Liver (tissue), 8 donors: ENCODE measurements at regions not wholly inside any gene's neighbourhood (a gene's known extent, or its start where the extent isn't known, plus 50 kb on each side); places are given as distances from the start of the nearest gene placed in this dataset.

Experiments used
- DNase-seq: peaks from one replicate; pipeline ENCODE4 v3.0.0-alpha.2; 2017; ENCODE audit warnings: low spot score
- H3K27ac ChIP-seq, 2 donors: one replicate each; pipeline ENCODE4 v1.7.0; 2013; ENCODE audit warnings: inconsistent platforms in 2 of 2, low read length in 2 of 2, control low read depth in 1 of 2, low read depth in 1 of 2, mild to moderate bottlenecking in 1 of 2
- H3K27me3 ChIP-seq, 4 donors: one replicate each; pipeline versions ENCODE4 v1.6.1 to v1.7.0; 2013; ENCODE audit warnings: low read length in 3 of 4, inconsistent platforms in 1 of 4, mild to moderate bottlenecking in 1 of 4, moderate library complexity in 1 of 4; ENCODE audit not compliant: control insufficient read depth in 4 of 4, insufficient read depth in 4 of 4
- H3K36me3 ChIP-seq, 4 donors: one replicate each; pipeline versions ENCODE4 v1.6.1 to v1.7.0; 2013; ENCODE audit warnings: low read length in 3 of 4, mild to moderate bottlenecking in 3 of 4, low read depth in 1 of 4, moderate library complexity in 1 of 4; ENCODE audit not compliant: control insufficient read depth in 4 of 4, insufficient read depth in 3 of 4
- H3K4me1 ChIP-seq, 4 donors: one replicate each; pipeline versions ENCODE4 v1.6.1 to v1.7.0; 2013; ENCODE audit warnings: low read length in 3 of 4, mild to moderate bottlenecking in 3 of 4, moderate library complexity in 1 of 4; ENCODE audit not compliant: control insufficient read depth in 4 of 4, insufficient read depth in 4 of 4
- H3K4me3 ChIP-seq, 3 donors: one replicate each; pipeline versions ENCODE4 v1.6.1 to v1.7.0; 2013; ENCODE audit warnings: low read length in 3 of 3, control low read depth in 1 of 3, low read depth in 1 of 3, mild to moderate bottlenecking in 1 of 3
- H3K9ac ChIP-seq, 2 donors: one replicate each; pipeline ENCODE4 v1.7.0; 2013; ENCODE audit warnings: low read length in 2 of 2, mild to moderate bottlenecking in 2 of 2, moderate library complexity in 2 of 2, control low read depth in 1 of 2, low read depth in 1 of 2
- H3K9me3 ChIP-seq, 4 donors: one replicate each; pipeline versions ENCODE4 v1.6.1 to v1.7.0; 2013; ENCODE audit warnings: low read length in 3 of 4; ENCODE audit not compliant: control insufficient read depth in 4 of 4
- EGR1 ChIP-seq, 2 donors: IDR thresholded peaks; 2 replicates each; pipeline ENCODE4 v1.6.1; 2016 to 2018; ENCODE audit warnings: antibody characterized with exemption in 2 of 2, low read depth in 2 of 2
- FOXA1 ChIP-seq: IDR thresholded peaks from 2 replicates; pipeline ENCODE4 v1.6.1; 2016; ENCODE audit warnings: antibody characterized with exemption
- FOXA2 ChIP-seq: IDR thresholded peaks from 2 replicates; pipeline ENCODE4 v1.6.1; 2016; ENCODE audit warnings: antibody characterized with exemption
- GABPA ChIP-seq, 2 donors: IDR thresholded peaks in 1 of 2; conservative IDR thresholded peaks in 1 of 2; 2 replicates each; pipeline ENCODE4 v1.6.1; 2016; ENCODE audit warnings: antibody characterized with exemption in 2 of 2, mild to moderate bottlenecking in 1 of 2, moderate library complexity in 1 of 2
- HNF4A ChIP-seq, 2 donors: conservative IDR thresholded peaks; 2 replicates each; pipeline ENCODE4 v1.6.1; 2016; ENCODE audit warnings: antibody characterized with exemption in 2 of 2, mild to moderate bottlenecking in 2 of 2
- HNF4G ChIP-seq: IDR thresholded peaks from 2 replicates; pipeline ENCODE4 v1.6.1; 2016; ENCODE audit warnings: antibody characterized with exemption
- JUND ChIP-seq, 2 donors: IDR thresholded peaks; 2 replicates each; pipeline ENCODE4 v1.6.1; 2016; ENCODE audit warnings: antibody characterized with exemption in 2 of 2
- NR2F2 ChIP-seq: IDR thresholded peaks from 2 replicates; pipeline ENCODE4 v1.6.1; 2016; ENCODE audit warnings: antibody characterized with exemption
- RAD21 ChIP-seq, 2 donors: IDR thresholded peaks; 2 replicates each; pipeline ENCODE4 v1.6.1; 2016; ENCODE audit warnings: antibody characterized with exemption in 2 of 2, mild to moderate bottlenecking in 2 of 2
- RXRA ChIP-seq, 2 donors: IDR thresholded peaks; 2 replicates each; pipeline ENCODE4 v1.6.1; 2017 to 2018; ENCODE audit warnings: antibody characterized with exemption in 2 of 2, mild to moderate bottlenecking in 1 of 2
- SP1 ChIP-seq: IDR thresholded peaks from 2 replicates; pipeline ENCODE4 v1.6.1; 2018; ENCODE audit warnings: antibody characterized with exemption, mild to moderate bottlenecking
- TAF1 ChIP-seq: conservative IDR thresholded peaks from 2 replicates; pipeline ENCODE4 v1.6.1; 2016; ENCODE audit warnings: antibody characterized with exemption, mild to moderate bottlenecking
- YY1 ChIP-seq: IDR thresholded peaks from 2 replicates; pipeline ENCODE4 v1.6.1; 2016; ENCODE audit warnings: antibody characterized with exemption, mild to moderate bottlenecking
- WGBS: extraction: QIAGEN DNeasy Blood & Tissue Kit; methylation state at CpG from one replicate; pipeline ENCODE4 v1.1.7; 2013; 5-methylcytosine and 5-hydroxymethylcytosine counted together
- TF ChIP-seq, protein P1 (sequence below): IDR thresholded peaks from 2 replicates; pipeline ENCODE4 v1.6.1; 2016; ENCODE audit warnings: antibody characterized with exemption
- TF ChIP-seq, protein P2 (sequence below): IDR thresholded peaks from 2 replicates; pipeline ENCODE4 v1.6.1; 2016; ENCODE audit warnings: antibody characterized with exemption
- TF ChIP-seq, protein P3 (sequence below): IDR thresholded peaks from 2 replicates; pipeline ENCODE4 v1.6.1; 2016; ENCODE audit warnings: antibody characterized with exemption, mild to moderate bottlenecking
- TF ChIP-seq, protein P4 (sequence below): fragments of 150-350 bp; IDR thresholded peaks from 2 replicates; pipeline ENCODE4 v1.5.1; 2017; ENCODE audit warnings: improper control_type of control experiment, low read depth, low read length; ENCODE audit not compliant: missing input control
- TF ChIP-seq, protein P5 (sequence below): IDR thresholded peaks from 2 replicates; pipeline ENCODE4 v1.6.1; 2016; ENCODE audit warnings: antibody characterized with exemption
- donor health status: healthy.
- donor health status: healthy.
- donor health status: healthy.
- donor health status: healthy.
- donor health status: healthy.

DNA sequence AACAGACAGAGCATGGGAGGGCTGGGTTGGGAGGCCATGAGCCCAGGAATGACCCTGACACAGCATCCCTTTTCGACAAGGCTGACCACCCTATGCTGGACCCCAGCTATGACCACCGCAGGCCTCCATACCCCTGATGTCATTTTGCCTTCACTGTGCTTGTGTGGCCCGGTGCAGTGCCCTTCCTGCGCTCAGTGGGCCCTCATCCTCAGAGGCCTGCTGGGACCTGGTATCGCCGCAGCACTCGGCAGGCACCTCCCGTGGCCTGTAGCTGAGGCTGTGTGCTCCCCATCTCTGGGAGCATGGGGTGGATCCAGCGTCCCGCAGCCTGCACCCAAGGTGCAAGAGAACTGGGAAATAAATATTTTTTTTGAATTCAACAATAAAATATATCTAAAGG is 73.1 kb upstream of the MEF2A start:
- Histone ChIP-seq H3K9me3 (no peaks in the 10 kb centered on the region), H3K9ac (no peak overlapping the region), H3K27me3 (no peaks in the 10 kb centered on the region), H3K36me3 (no peaks in the 10 kb centered on the region), H3K27ac (no peak overlapping the region), H3K4me3 (no peak overlapping the region), H3K4me1 (no peaks in the 10 kb centered on the region)
- no peak for TF ChIP-seq NR2F2
- TF ChIP-seq FOXA2, result no peak
- no peak for TF ChIP-seq EGR1 (IDR thresholded peaks at IDR 0.05; ENCODE audit: low read depth in 2 of 2)
- TF ChIP-seq, protein P1, sequence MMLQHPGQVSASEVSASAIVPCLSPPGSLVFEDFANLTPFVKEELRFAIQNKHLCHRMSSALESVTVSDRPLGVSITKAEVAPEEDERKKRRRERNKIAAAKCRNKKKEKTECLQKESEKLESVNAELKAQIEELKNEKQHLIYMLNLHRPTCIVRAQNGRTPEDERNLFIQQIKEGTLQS, result no peak
- no peak for TF ChIP-seq HNF4G
- TF ChIP-seq RXRA (IDR thresholded peaks at IDR 0.05), result no peak
- TF ChIP-seq JUND (IDR thresholded peaks at IDR 0.05), result no peak
- no peak for TF ChIP-seq RAD21 (IDR thresholded peaks at IDR 0.05)
- TF ChIP-seq, protein P2, sequence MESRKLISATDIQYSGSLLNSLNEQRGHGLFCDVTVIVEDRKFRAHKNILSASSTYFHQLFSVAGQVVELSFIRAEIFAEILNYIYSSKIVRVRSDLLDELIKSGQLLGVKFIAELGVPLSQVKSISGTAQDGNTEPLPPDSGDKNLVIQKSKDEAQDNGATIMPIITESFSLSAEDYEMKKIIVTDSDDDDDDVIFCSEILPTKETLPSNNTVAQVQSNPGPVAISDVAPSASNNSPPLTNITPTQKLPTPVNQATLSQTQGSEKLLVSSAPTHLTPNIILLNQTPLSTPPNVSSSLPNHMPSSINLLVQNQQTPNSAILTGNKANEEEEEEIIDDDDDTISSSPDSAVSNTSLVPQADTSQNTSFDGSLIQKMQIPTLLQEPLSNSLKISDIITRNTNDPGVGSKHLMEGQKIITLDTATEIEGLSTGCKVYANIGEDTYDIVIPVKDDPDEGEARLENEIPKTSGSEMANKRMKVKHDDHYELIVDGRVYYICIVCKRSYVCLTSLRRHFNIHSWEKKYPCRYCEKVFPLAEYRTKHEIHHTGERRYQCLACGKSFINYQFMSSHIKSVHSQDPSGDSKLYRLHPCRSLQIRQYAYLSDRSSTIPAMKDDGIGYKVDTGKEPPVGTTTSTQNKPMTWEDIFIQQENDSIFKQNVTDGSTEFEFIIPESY, result no peak
- TF ChIP-seq, protein P3, sequence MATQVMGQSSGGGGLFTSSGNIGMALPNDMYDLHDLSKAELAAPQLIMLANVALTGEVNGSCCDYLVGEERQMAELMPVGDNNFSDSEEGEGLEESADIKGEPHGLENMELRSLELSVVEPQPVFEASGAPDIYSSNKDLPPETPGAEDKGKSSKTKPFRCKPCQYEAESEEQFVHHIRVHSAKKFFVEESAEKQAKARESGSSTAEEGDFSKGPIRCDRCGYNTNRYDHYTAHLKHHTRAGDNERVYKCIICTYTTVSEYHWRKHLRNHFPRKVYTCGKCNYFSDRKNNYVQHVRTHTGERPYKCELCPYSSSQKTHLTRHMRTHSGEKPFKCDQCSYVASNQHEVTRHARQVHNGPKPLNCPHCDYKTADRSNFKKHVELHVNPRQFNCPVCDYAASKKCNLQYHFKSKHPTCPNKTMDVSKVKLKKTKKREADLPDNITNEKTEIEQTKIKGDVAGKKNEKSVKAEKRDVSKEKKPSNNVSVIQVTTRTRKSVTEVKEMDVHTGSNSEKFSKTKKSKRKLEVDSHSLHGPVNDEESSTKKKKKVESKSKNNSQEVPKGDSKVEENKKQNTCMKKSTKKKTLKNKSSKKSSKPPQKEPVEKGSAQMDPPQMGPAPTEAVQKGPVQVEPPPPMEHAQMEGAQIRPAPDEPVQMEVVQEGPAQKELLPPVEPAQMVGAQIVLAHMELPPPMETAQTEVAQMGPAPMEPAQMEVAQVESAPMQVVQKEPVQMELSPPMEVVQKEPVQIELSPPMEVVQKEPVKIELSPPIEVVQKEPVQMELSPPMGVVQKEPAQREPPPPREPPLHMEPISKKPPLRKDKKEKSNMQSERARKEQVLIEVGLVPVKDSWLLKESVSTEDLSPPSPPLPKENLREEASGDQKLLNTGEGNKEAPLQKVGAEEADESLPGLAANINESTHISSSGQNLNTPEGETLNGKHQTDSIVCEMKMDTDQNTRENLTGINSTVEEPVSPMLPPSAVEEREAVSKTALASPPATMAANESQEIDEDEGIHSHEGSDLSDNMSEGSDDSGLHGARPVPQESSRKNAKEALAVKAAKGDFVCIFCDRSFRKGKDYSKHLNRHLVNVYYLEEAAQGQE, result no peak
- TF ChIP-seq, protein P4, sequence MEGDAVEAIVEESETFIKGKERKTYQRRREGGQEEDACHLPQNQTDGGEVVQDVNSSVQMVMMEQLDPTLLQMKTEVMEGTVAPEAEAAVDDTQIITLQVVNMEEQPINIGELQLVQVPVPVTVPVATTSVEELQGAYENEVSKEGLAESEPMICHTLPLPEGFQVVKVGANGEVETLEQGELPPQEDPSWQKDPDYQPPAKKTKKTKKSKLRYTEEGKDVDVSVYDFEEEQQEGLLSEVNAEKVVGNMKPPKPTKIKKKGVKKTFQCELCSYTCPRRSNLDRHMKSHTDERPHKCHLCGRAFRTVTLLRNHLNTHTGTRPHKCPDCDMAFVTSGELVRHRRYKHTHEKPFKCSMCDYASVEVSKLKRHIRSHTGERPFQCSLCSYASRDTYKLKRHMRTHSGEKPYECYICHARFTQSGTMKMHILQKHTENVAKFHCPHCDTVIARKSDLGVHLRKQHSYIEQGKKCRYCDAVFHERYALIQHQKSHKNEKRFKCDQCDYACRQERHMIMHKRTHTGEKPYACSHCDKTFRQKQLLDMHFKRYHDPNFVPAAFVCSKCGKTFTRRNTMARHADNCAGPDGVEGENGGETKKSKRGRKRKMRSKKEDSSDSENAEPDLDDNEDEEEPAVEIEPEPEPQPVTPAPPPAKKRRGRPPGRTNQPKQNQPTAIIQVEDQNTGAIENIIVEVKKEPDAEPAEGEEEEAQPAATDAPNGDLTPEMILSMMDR, result no peak
- TF ChIP-seq GABPA (IDR thresholded peaks at IDR 0.05 in 1 of 2, conservative IDR thresholded peaks at IDR 0.05 in 1 of 2), result no peak
- no peak for TF ChIP-seq FOXA1
- TF ChIP-seq, protein P5, sequence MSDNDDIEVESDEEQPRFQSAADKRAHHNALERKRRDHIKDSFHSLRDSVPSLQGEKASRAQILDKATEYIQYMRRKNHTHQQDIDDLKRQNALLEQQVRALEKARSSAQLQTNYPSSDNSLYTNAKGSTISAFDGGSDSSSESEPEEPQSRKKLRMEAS, result no peak
- no peak for TF ChIP-seq HNF4A (conservative IDR thresholded peaks at IDR 0.05)
- TF ChIP-seq TAF1, result no peak
- no peak for TF ChIP-seq SP1
- TF ChIP-seq YY1, result no peak
- WGBS, result 95% methylated on average over 10 of the region's 10 CpGs
- DNase-seq, result no peak
